ENCODE measurements at regions not wholly inside any gene's neighbourhood (a gene's known extent, or its start where the extent isn't known, plus 50 kb on each side); places are given as distances from the start of the nearest gene placed in this dataset.

DNA sequence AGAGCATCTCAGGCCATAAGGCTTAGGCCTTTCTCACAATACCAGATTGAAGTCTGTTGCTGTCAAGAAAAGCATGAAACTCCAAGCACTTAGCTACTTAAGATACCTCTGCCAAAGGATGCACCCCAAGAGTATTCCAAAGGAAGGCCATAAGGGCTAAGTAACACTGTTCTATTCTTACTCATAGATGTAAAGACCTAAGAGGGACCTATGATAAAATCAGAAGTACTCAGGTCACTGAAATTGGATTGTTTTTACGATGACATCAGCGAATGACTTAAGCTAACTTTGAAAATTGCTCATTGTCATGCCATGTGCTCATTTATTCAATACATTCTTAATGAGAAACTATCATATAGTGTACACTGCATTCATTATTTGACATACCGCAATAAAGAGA is 172.8 kb downstream of the KCNA4 start:
- TF ChIP-seq, protein P1, sequence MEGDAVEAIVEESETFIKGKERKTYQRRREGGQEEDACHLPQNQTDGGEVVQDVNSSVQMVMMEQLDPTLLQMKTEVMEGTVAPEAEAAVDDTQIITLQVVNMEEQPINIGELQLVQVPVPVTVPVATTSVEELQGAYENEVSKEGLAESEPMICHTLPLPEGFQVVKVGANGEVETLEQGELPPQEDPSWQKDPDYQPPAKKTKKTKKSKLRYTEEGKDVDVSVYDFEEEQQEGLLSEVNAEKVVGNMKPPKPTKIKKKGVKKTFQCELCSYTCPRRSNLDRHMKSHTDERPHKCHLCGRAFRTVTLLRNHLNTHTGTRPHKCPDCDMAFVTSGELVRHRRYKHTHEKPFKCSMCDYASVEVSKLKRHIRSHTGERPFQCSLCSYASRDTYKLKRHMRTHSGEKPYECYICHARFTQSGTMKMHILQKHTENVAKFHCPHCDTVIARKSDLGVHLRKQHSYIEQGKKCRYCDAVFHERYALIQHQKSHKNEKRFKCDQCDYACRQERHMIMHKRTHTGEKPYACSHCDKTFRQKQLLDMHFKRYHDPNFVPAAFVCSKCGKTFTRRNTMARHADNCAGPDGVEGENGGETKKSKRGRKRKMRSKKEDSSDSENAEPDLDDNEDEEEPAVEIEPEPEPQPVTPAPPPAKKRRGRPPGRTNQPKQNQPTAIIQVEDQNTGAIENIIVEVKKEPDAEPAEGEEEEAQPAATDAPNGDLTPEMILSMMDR (IDR thresholded peaks at IDR 0.05; ENCODE audit: insufficient read depth, low read length) = no peak
- TF ChIP-seq POLR2AphosphoS5 (IDR thresholded peaks at IDR 0.05; ENCODE audit: low read depth) = no peak
- TF ChIP-seq, protein P2, sequence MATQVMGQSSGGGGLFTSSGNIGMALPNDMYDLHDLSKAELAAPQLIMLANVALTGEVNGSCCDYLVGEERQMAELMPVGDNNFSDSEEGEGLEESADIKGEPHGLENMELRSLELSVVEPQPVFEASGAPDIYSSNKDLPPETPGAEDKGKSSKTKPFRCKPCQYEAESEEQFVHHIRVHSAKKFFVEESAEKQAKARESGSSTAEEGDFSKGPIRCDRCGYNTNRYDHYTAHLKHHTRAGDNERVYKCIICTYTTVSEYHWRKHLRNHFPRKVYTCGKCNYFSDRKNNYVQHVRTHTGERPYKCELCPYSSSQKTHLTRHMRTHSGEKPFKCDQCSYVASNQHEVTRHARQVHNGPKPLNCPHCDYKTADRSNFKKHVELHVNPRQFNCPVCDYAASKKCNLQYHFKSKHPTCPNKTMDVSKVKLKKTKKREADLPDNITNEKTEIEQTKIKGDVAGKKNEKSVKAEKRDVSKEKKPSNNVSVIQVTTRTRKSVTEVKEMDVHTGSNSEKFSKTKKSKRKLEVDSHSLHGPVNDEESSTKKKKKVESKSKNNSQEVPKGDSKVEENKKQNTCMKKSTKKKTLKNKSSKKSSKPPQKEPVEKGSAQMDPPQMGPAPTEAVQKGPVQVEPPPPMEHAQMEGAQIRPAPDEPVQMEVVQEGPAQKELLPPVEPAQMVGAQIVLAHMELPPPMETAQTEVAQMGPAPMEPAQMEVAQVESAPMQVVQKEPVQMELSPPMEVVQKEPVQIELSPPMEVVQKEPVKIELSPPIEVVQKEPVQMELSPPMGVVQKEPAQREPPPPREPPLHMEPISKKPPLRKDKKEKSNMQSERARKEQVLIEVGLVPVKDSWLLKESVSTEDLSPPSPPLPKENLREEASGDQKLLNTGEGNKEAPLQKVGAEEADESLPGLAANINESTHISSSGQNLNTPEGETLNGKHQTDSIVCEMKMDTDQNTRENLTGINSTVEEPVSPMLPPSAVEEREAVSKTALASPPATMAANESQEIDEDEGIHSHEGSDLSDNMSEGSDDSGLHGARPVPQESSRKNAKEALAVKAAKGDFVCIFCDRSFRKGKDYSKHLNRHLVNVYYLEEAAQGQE (IDR thresholded peaks at IDR 0.05; ENCODE audit: insufficient replicate concordance, low read depth) = no peak
- TF ChIP-seq SPI1 (IDR thresholded peaks at IDR 0.05; ENCODE audit: borderline replicate concordance, low read depth) = no peak
- no peak for TF ChIP-seq GABPA (IDR thresholded peaks at IDR 0.05; ENCODE audit: low read depth)

Measured in HL-60 (cell line).